ENCODE measurements at regions not wholly inside any gene's neighbourhood (a gene's known extent, or its start where the extent isn't known, plus 50 kb on each side); places are given as distances from the start of the nearest gene placed in this dataset.

- Mint-ChIP-seq H3K27me3 (ENCODE audit: insufficient read depth, unreplicated experiment) (no peaks in the 10 kb centered on the region), H3K9me3 (ENCODE audit: unreplicated experiment) (no peaks in the 10 kb centered on the region), H3K36me3 (ENCODE audit: insufficient read depth, unreplicated experiment) (no peaks in the 10 kb centered on the region), H3K27ac (ENCODE audit: unreplicated experiment) (no peak overlapping the region), H3K4me3 (ENCODE audit: unreplicated experiment) (no peak overlapping the region), H3K4me1 (ENCODE audit: low read depth, unreplicated experiment) (no peaks in the 10 kb centered on the region)
- no peak for DNase-seq
- no TSS peak for BruUV-seq (replicated peaks)
- POLR2A ChIA-PET = no interaction called here
- intact Hi-C loops (cut with micrococcal nuclease; ENCODE audit: unreplicated experiment) = no loop called here
- H3K36me3 ChIP-seq (ENCODE audit: control insufficient read depth, insufficient read depth, low read length) = no peaks in the 10 kb centered on the region
- H3K4me1 ChIP-seq = no peaks in the 10 kb centered on the region
- TF ChIP-seq CTCF (IDR thresholded peaks at IDR 0.05; ENCODE audit: insufficient read depth in 1 of 2, low read depth in 1 of 2, low read length in 1 of 2, severe bottlenecking in 1 of 2, unreplicated experiment in 1 of 2) = no peak
- no peaks in the 10 kb centered on the region for H3K9me3 ChIP-seq
- H3K4me3 ChIP-seq (ENCODE audit: low read depth, low read length) = no peak overlapping the region
- CTCF ChIA-PET = no interaction called here
- H3K27me3 ChIP-seq (replicated peaks; ENCODE audit: control insufficient read depth, insufficient read depth, low read length) = no peaks in the 10 kb centered on the region
Measured at GRCh38 chr2:225293638-225294037, 105.9 kb upstream of the NYAP2 start.

GRCh38 chr2:225290757-225291400 lies 108.6 kb upstream of the NYAP2 start:
- Histone ChIP-seq H3K9me3 (no peaks in the 10 kb centered on the region), H3K27me3 (replicated peaks; ENCODE audit: control insufficient read depth, insufficient read depth, low read length) (no peaks in the 10 kb centered on the region), H3K4me1 (no peaks in the 10 kb centered on the region), H3K36me3 (ENCODE audit: control insufficient read depth, insufficient read depth, low read length) (no peaks in the 10 kb centered on the region), H3K4me3 (ENCODE audit: low read depth, low read length) (no peak overlapping the region)
- Mint-ChIP-seq H3K4me3 (ENCODE audit: unreplicated experiment) (no peak overlapping the region), H3K27ac (ENCODE audit: unreplicated experiment) (no peak overlapping the region), H3K36me3 (ENCODE audit: insufficient read depth, unreplicated experiment) (no peaks in the 10 kb centered on the region), H3K4me1 (ENCODE audit: low read depth, unreplicated experiment) (no peaks in the 10 kb centered on the region), H3K9me3 (ENCODE audit: unreplicated experiment) (no peaks in the 10 kb centered on the region), H3K27me3 (ENCODE audit: insufficient read depth, unreplicated experiment) (no peaks in the 10 kb centered on the region)
- no TSS peak for BruUV-seq (replicated peaks)
- no peak for TF ChIP-seq CTCF (IDR thresholded peaks at IDR 0.05; ENCODE audit: insufficient read depth in 1 of 2, low read depth in 1 of 2, low read length in 1 of 2, severe bottlenecking in 1 of 2, unreplicated experiment in 1 of 2)
- intact Hi-C loops (cut with micrococcal nuclease; ENCODE audit: unreplicated experiment) = no loop called here
- no peak for DNase-seq
- POLR2A ChIA-PET = no interaction called here
- CTCF ChIA-PET = no interaction called here

- no peak overlapping the region for H3K4me3 ChIP-seq (ENCODE audit: low read depth, low read length)
- Mint-ChIP-seq H3K27ac (ENCODE audit: unreplicated experiment) (no peak overlapping the region), H3K27me3 (ENCODE audit: insufficient read depth, unreplicated experiment) (no peaks in the 10 kb centered on the region), H3K36me3 (ENCODE audit: insufficient read depth, unreplicated experiment) (no peaks in the 10 kb centered on the region), H3K4me3 (ENCODE audit: unreplicated experiment) (no peak overlapping the region), H3K4me1 (ENCODE audit: low read depth, unreplicated experiment) (no peaks in the 10 kb centered on the region), H3K9me3 (ENCODE audit: unreplicated experiment) (no peaks in the 10 kb centered on the region)
- TF ChIP-seq CTCF (IDR thresholded peaks at IDR 0.05; ENCODE audit: insufficient read depth in 1 of 2, low read depth in 1 of 2, low read length in 1 of 2, severe bottlenecking in 1 of 2, unreplicated experiment in 1 of 2) = no peak
- no peaks in the 10 kb centered on the region for H3K36me3 ChIP-seq (ENCODE audit: control insufficient read depth, insufficient read depth, low read length)
- H3K27me3 ChIP-seq (replicated peaks; ENCODE audit: control insufficient read depth, insufficient read depth, low read length) = no peaks in the 10 kb centered on the region
- H3K4me1 ChIP-seq = no peaks in the 10 kb centered on the region
- no peak for DNase-seq
- no peaks in the 10 kb centered on the region for H3K9me3 ChIP-seq
- BruUV-seq (replicated peaks) = no TSS peak
- ChIA-PET POLR2A (no interaction called here), CTCF (no interaction called here)
- intact Hi-C loops (cut with micrococcal nuclease; ENCODE audit: unreplicated experiment) = no loop called here
Measured at GRCh38 chr2:225289659-225290058, 109.9 kb upstream of the NYAP2 start.
